HepG2 (cell line): ENCODE measurements at regions not wholly inside any gene's neighbourhood (a gene's known extent, or its start where the extent isn't known, plus 50 kb on each side); places are given as distances from the start of the nearest gene placed in this dataset.

Source experiments
- ATAC-seq: fragments of 200-7000 bp; cut with Tn5 transposase; 3 replicates; pipeline ENCODE4 v1.9.1; 2020; ENCODE audit warnings: mild to moderate bottlenecking, moderate library complexity
- BruUV-seq: library from RNA; stranded (reverse); fragments of 400-500 nt; replicated peaks from 2 replicates; lab custom pipeline; 2021; lab: Mats Ljungman, UMichigan
- CTCF ChIA-PET: fragments of 300-600 bp; formaldehyde crosslinking; extraction: SDS; loops from one replicate; lab custom pipeline; 2021; ENCODE audit warnings: low total read pairs, inconsistent platforms, low intra/inter-chr PET ratio; lab: Yijun Ruan, JAX
- POLR2A ChIA-PET: fragments of 350-600 bp; sonication (Branson Sonifier 250); formaldehyde crosslinking; loops from one replicate; lab custom pipeline; 2020; ENCODE audit warnings: antibody characterized with exemption, inconsistent platforms; lab: Yijun Ruan, JAX
- DNase-seq: peaks from one replicate; pipeline ENCODE4 v3.0.0-alpha.2; 2015; ENCODE audit warnings: low spot score
- FAIRE-seq: peaks from 3 replicates; lab custom pipeline; 2011; peaks lifted over from hg19 to GRCh38; lab: Jason Lieb, UNC
- H2AFZ ChIP-seq: one replicate; pipeline ENCODE4 v1.6.1; 2011; ENCODE audit warnings: low read length, inconsistent platforms
- H3K27ac ChIP-seq: fragments of 300-600 bp; 3 replicates; pipeline ENCODE4 v1.8.0; 2011; ENCODE audit warnings: mixed run types, mild to moderate bottlenecking, mixed read lengths, low read length, inconsistent platforms; ENCODE audit not compliant: insufficient read depth; ENCODE audit errors: extremely low read length
- H3K27me3 ChIP-seq, 2 experiments: fragments of 200-600 bp in 1 of 2; 2 replicates in 1 of 2; 3 replicates in 1 of 2; pipeline versions ENCODE4 v1.6.0 to v1.8.0; 2011; ENCODE audit warnings: low read length in 2 of 2, mild to moderate bottlenecking in 2 of 2, moderate library complexity in 2 of 2, inconsistent platforms in 1 of 2; ENCODE audit not compliant: insufficient read depth in 2 of 2, control insufficient read depth in 1 of 2
- H3K36me3 ChIP-seq, 2 experiments: fragments of 200-600 bp in 1 of 2; replicated peaks in 1 of 2; 2 replicates in 1 of 2; 3 replicates in 1 of 2; pipeline versions ENCODE4 v1.5.1 to v1.8.0; 2011; ENCODE audit warnings: low read length in 2 of 2, inconsistent platforms in 1 of 2; ENCODE audit not compliant: insufficient read depth in 2 of 2, control insufficient read depth in 1 of 2
- H3K4me1 ChIP-seq: 2 replicates; pipeline ENCODE4 v1.5.1; 2012; ENCODE audit warnings: low read length, inconsistent platforms; ENCODE audit not compliant: insufficient read depth
- H3K4me2 ChIP-seq: 2 replicates; pipeline ENCODE4 v1.6.0; 2011; ENCODE audit warnings: low read depth, low read length, inconsistent platforms
- H3K4me3 ChIP-seq, 3 experiments: fragments of 200-600 bp in 1 of 3; sonication (generic), shearing (Covaris generic) in 1 of 3; replicated peaks in 1 of 3; 2 replicates each; pipeline ENCODE4 v1.5.1; 2011 to 2016; ENCODE audit warnings: low read length in 3 of 3, inconsistent platforms in 2 of 3, low read depth in 2 of 3, mild to moderate bottlenecking in 2 of 3, control low read depth in 1 of 3, mixed read lengths in 1 of 3; ENCODE audit not compliant: insufficient read depth in 1 of 3
- H3K79me2 ChIP-seq: one replicate; pipeline ENCODE4 v1.6.1; 2011; ENCODE audit warnings: low read length, inconsistent platforms; ENCODE audit not compliant: insufficient read depth
- H3K9ac ChIP-seq: 2 replicates; pipeline ENCODE4 v1.6.0; 2011; ENCODE audit warnings: mild to moderate bottlenecking, low read depth, low read length, inconsistent platforms; ENCODE audit not compliant: insufficient read depth
- H3K9me3 ChIP-seq: 2 replicates; pipeline ENCODE4 v1.5.1; 2012; ENCODE audit warnings: mild to moderate bottlenecking, low read length
- H4K20me1 ChIP-seq: 2 replicates; pipeline ENCODE4 v1.6.0; 2011; ENCODE audit warnings: inconsistent platforms, mild to moderate bottlenecking, low read length, moderate library complexity; ENCODE audit not compliant: insufficient read depth
- HDAC6 ChIP-seq: fragments of 200-600 bp; sonication (generic); IDR thresholded peaks from 2 replicates; pipeline ENCODE4 v1.7.0; 2017; ENCODE audit warnings: mild to moderate bottlenecking, antibody characterized with exemption, low read length, low read depth
- HHEX ChIP-seq: IDR thresholded peaks from 2 replicates; pipeline ENCODE4 v1.6.1; 2016; ENCODE audit warnings: control low read depth
- IRF2 ChIP-seq: IDR thresholded peaks from 2 replicates; pipeline ENCODE4 v1.6.1; 2018; ENCODE audit warnings: missing genetic modification reagents, missing compliant biosample characterization
- RFX1 ChIP-seq: fragments of 450-650 bp; IDR thresholded peaks from 2 replicates; pipeline ENCODE4 v1.6.1; 2017
- ZMYM3 ChIP-seq: sonication (generic); formaldehyde crosslinking; IDR thresholded peaks from 2 replicates; pipeline ENCODE4 v1.5.1; 2020; ENCODE audit warnings: mild to moderate bottlenecking, missing genetic modification reagents
- ZNF124 ChIP-seq: sonication (generic); formaldehyde crosslinking; IDR thresholded peaks from 2 replicates; pipeline ENCODE4 v1.4.0; 2020; ENCODE audit warnings: missing genetic modification reagents
- ZNF335 ChIP-seq: sonication (generic); formaldehyde crosslinking; IDR thresholded peaks from 2 replicates; pipeline ENCODE4 v1.4.0; 2020; ENCODE audit warnings: missing genetic modification reagents
- ZNF547 ChIP-seq: sonication (generic); formaldehyde crosslinking; IDR thresholded peaks from 2 replicates; pipeline ENCODE4 v1.5.1; 2020; ENCODE audit warnings: mild to moderate bottlenecking, missing genetic modification reagents
- ZNF652 ChIP-seq: IDR thresholded peaks from 2 replicates; pipeline ENCODE4 v1.6.1; 2016; ENCODE audit warnings: low read depth, borderline replicate concordance
- ZNF703 ChIP-seq: sonication (generic); formaldehyde crosslinking; IDR thresholded peaks from 2 replicates; pipeline ENCODE4 v1.5.1; 2020; ENCODE audit warnings: missing genetic modification reagents, mild to moderate bottlenecking, moderate library complexity, borderline replicate concordance
- WGBS: methylation state at CpG from one replicate; pipeline ENCODE4 v1.1.6; 2017; ENCODE audit warnings: low lambda C conversion rate; 5-methylcytosine and 5-hydroxymethylcytosine counted together
- in situ Hi-C: cut with HindIII; loops from 2 replicates; pipeline ENCODE4 v1.10.0; 2017; ENCODE audit warnings: low pct_unique_long_range_greater_than_20kb; ENCODE audit not compliant: extremely low pct_ligation_motif_present
- intact Hi-C: fragments of 100-400 bp; cut with micrococcal nuclease; formaldehyde crosslinking; loops from one replicate; pipeline ENCODE4 v1.10.0; 2022; ENCODE audit not compliant: unreplicated experiment
- TF ChIP-seq, protein P1 (sequence below): sonication (generic); formaldehyde crosslinking; IDR thresholded peaks from 2 replicates; pipeline ENCODE4 v1.8.0; 2022; ENCODE audit warnings: missing genetic modification reagents, mild to moderate bottlenecking, inconsistent platforms, borderline replicate concordance
- TF ChIP-seq, protein P2 (sequence below): sonication (generic); formaldehyde crosslinking; IDR thresholded peaks from 2 replicates; pipeline ENCODE4 v1.4.0; 2020; ENCODE audit warnings: missing genetic modification reagents, borderline replicate concordance
- TF ChIP-seq, protein P3 (sequence below): sonication (generic); formaldehyde crosslinking; IDR thresholded peaks from 2 replicates; pipeline ENCODE4 v1.8.0; 2022; ENCODE audit warnings: missing genetic modification reagents, low read depth, mild to moderate bottlenecking, borderline replicate concordance

DNA sequence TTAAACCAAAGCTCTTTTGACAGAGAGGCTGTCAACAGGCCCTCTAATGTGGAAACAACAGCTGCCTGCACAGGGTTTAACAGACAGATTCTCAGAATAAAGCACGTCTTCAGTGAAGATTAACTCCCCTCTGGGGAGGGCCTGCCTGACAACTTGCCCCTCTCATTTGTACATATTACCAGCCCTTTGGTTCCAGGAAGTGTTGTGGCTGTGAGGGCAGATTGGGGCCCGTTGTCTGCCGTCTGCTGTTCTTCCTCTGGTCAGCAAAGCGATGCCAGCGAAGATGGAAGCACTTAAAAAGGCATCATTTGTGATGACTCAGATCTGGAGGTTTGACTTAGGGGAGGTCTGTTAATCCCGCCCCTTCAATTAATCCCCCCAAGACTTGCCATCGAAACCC is 177.0 kb upstream of the IRX6 start:
- BruUV-seq, result no TSS peak
- in situ Hi-C loops, result no loop called here

More for the DNA sequence above, 177.0 kb upstream of the IRX6 start:
- Histone ChIP-seq H3K9ac (no peak overlapping the region), H3K79me2 (no peaks in the 10 kb centered on the region), H3K4me2 (no peak overlapping the region), H3K27me3 (peaks cover 0 to 4% of the 10 kb centered on the region in 2 experiments; a peak in 2 of 5 replicates), H3K4me1 (peaks cover 9% of the 10 kb centered on the region), H3K9me3 (no peaks in the 10 kb centered on the region), H3K36me3 (no peaks in the 10 kb centered on the region), H2AFZ (no peak overlapping the region), H3K4me3 (no peak overlapping the region), H4K20me1 (no peaks in the 10 kb centered on the region), H3K27ac (no peak overlapping the region)
- no peak for ATAC-seq
- WGBS, result 24% methylated on average over 7 of the region's 7 CpGs
- FAIRE-seq, result no peak
- ChIA-PET CTCF (no interaction called here), POLR2A (no interaction called here)
- intact Hi-C loops, result no loop called here
- no peak for DNase-seq
- TF ChIP-seq ZNF652 (CRISPR knock-in tag) (no peak), ZNF335 (no peak), IRF2 (CRISPR knock-in tag) (no peak), ZNF124 (CRISPR knock-in tag) (no peak), ZNF547 (CRISPR knock-in tag) (no peak), ZMYM3 (CRISPR knock-in tag) (no peak), RFX1 (no peak), HDAC6 (no peak), HHEX (CRISPR knock-in tag) (no peak), ZNF703 (CRISPR knock-in tag) (no peak)
- TF ChIP-seq, protein P1, sequence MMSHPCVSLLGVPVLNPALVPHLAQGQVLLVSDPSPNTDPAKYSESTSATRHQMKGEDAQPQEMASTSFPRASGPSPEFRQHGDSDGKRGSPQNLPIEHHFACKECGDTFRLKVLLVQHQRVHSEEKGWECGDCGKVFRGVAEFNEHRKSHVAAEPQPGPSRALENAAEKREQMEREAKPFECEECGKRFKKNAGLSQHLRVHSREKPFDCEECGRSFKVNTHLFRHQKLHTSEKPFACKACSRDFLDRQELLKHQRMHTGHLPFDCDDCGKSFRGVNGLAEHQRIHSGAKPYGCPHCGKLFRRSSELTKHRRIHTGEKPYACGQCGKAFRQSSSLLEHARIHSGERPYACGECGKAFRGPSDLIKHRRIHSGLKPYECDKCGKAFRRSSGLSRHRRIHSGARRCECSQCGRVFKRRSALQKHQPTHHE, result no peak
- TF ChIP-seq, protein P2, sequence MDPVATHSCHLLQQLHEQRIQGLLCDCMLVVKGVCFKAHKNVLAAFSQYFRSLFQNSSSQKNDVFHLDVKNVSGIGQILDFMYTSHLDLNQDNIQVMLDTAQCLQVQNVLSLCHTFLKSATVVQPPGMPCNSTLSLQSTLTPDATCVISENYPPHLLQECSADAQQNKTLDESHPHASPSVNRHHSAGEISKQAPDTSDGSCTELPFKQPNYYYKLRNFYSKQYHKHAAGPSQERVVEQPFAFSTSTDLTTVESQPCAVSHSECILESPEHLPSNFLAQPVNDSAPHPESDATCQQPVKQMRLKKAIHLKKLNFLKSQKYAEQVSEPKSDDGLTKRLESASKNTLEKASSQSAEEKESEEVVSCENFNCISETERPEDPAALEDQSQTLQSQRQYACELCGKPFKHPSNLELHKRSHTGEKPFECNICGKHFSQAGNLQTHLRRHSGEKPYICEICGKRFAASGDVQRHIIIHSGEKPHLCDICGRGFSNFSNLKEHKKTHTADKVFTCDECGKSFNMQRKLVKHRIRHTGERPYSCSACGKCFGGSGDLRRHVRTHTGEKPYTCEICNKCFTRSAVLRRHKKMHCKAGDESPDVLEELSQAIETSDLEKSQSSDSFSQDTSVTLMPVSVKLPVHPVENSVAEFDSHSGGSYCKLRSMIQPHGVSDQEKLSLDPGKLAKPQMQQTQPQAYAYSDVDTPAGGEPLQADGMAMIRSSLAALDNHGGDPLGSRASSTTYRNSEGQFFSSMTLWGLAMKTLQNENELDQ, result no peak
- TF ChIP-seq, protein P3, sequence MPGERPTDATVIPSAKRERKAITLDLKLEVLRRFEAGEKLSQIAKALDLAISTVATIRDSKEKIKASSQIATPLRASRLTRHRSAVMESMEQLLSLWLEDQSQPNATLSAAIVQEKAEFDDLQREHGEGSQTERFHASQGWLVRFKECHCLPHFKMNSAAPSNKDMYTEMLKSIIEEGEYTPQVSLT, result no peak
